Endothelial cell (in vitro differentiated cells): ENCODE measurements at regions not wholly inside any gene's neighbourhood (a gene's known extent, or its start where the extent isn't known, plus 50 kb on each side); places are given as distances from the start of the nearest gene placed in this dataset.

Experiments used
- DNase-seq: peaks from one replicate; pipeline ENCODE4 v3.0.0; 2021; ENCODE audit warnings: low spot score
- H3K27ac Mint-ChIP-seq: one replicate; pipeline ENCODE4 v1.8.0; 2021; ENCODE audit warnings: mixed read lengths, inconsistent platforms; ENCODE audit not compliant: unreplicated experiment
- H3K27me3 Mint-ChIP-seq: one replicate; pipeline ENCODE4 v1.8.0; 2021; ENCODE audit warnings: mild to moderate bottlenecking, moderate library complexity, mixed read lengths, inconsistent platforms; ENCODE audit not compliant: unreplicated experiment
- H3K36me3 Mint-ChIP-seq: one replicate; pipeline ENCODE4 v1.8.0; 2021; ENCODE audit warnings: mild to moderate bottlenecking, low read depth, mixed read lengths, inconsistent platforms; ENCODE audit not compliant: unreplicated experiment
- H3K4me1 Mint-ChIP-seq: one replicate; pipeline ENCODE4 v1.8.0; 2021; ENCODE audit warnings: mild to moderate bottlenecking, mixed read lengths, inconsistent platforms; ENCODE audit not compliant: unreplicated experiment
- H3K4me3 Mint-ChIP-seq: one replicate; pipeline ENCODE4 v1.8.0; 2021; ENCODE audit warnings: mild to moderate bottlenecking, mixed read lengths, inconsistent platforms; ENCODE audit not compliant: unreplicated experiment
- H3K9me3 Mint-ChIP-seq: one replicate; pipeline ENCODE4 v1.8.0; 2021; ENCODE audit warnings: mixed read lengths, inconsistent platforms; ENCODE audit not compliant: unreplicated experiment
- CTCF ChIP-seq: fragments of 200-600 bp; sonication (generic); IDR thresholded peaks from one replicate; pipeline ENCODE4 v1.5.0; 2021; ENCODE audit warnings: antibody characterized with exemption; ENCODE audit not compliant: unreplicated experiment

- DNase-seq: no peak
- Mint-ChIP-seq H3K4me1 (no peaks in the 10 kb centered on the region), H3K9me3 (no peaks in the 10 kb centered on the region), H3K36me3 (no peaks in the 10 kb centered on the region), H3K27me3 (peaks cover 4% of the 10 kb centered on the region), H3K4me3 (no peak overlapping the region), H3K27ac (no peak overlapping the region)
- TF ChIP-seq CTCF: no peak
Measured at GRCh38 chr13:112226320-112227002, 149.7 kb upstream of the SPACA7 start.

GRCh38 chr13:112227031-112227430 is 149.1 kb upstream of the SPACA7 start:
- TF ChIP-seq CTCF: no peak
- Mint-ChIP-seq H3K27me3 (peaks cover 4% of the 10 kb centered on the region), H3K4me1 (no peaks in the 10 kb centered on the region), H3K4me3 (no peak overlapping the region), H3K36me3 (no peaks in the 10 kb centered on the region), H3K27ac (no peak overlapping the region), H3K9me3 (no peaks in the 10 kb centered on the region)
- DNase-seq: no peak

GRCh38 chr13:112229445-112229844 is 146.7 kb upstream of the SPACA7 start:
- no peaks in the 10 kb centered on the region for H3K9me3 Mint-ChIP-seq
- H3K27me3 Mint-ChIP-seq: peaks cover 4% of the 10 kb centered on the region
- H3K4me1 Mint-ChIP-seq: no peaks in the 10 kb centered on the region
- no peak for TF ChIP-seq CTCF
- H3K4me3 Mint-ChIP-seq: no peak overlapping the region
- DNase-seq: no peak
- no peak overlapping the region for H3K27ac Mint-ChIP-seq
- H3K36me3 Mint-ChIP-seq: no peaks in the 10 kb centered on the region

GRCh38 chr13:112229992-112230872 is 145.9 kb upstream of the SPACA7 start:
- no peak for DNase-seq
- Mint-ChIP-seq H3K27me3 (peaks cover 3% of the 10 kb centered on the region), H3K36me3 (no peaks in the 10 kb centered on the region), H3K4me1 (no peaks in the 10 kb centered on the region), H3K4me3 (no peak overlapping the region), H3K9me3 (no peaks in the 10 kb centered on the region), H3K27ac (no peak overlapping the region)
- no peak for TF ChIP-seq CTCF
